GM19395 (cell line): ENCODE measurements at regions not wholly inside any gene's neighbourhood (a gene's known extent, or its start where the extent isn't known, plus 50 kb on each side); places are given as distances from the start of the nearest gene placed in this dataset.

Experiments used
- ATAC-seq: cut with Tn5 transposase; IDR thresholded peaks from one replicate; pipeline ENCODE4 v1.9.1; 2021; ENCODE audit warnings: mild to moderate bottlenecking, moderate library complexity; ENCODE audit not compliant: unreplicated experiment

DNA sequence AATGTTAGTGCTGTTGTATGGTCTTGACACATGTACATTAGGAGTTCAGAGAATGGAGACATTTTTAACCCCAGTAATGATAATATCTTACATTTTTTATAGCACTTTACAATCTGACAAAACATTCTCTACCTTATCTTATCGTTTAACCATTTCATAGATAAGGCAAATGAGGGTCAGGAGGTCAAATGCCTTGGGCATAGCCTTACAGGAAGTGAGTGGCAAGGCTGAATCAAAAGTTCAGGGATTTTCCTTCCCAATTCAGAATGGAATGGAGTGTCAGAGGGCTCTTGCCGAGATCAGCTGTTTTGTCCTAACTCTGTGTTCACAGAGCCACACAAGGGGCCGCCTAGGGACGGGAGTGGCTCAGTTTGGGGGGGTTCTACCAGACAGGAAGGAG is 57.6 kb upstream of the AK4 start:
- no peak for ATAC-seq

DNA sequence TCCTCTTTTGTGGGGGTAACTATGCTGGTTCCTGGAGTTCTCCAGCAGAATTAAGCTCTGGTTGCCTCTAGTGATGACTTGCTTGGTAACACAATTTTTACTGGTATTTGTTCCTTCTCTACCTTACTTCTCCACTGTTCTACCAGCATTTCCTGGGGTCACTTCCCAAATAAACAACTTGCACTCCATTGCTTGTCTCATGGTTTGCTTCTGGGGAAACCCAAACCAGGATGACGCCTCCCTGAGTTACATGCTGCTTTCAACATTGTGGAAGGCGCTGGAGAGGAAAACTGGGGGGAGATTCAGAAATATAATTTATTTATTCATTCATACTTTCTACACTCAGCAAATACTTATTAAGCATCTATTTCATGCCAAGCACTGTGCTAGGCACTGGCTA is 55.3 kb upstream of the AK4 start:
- no peak for ATAC-seq

DNA sequence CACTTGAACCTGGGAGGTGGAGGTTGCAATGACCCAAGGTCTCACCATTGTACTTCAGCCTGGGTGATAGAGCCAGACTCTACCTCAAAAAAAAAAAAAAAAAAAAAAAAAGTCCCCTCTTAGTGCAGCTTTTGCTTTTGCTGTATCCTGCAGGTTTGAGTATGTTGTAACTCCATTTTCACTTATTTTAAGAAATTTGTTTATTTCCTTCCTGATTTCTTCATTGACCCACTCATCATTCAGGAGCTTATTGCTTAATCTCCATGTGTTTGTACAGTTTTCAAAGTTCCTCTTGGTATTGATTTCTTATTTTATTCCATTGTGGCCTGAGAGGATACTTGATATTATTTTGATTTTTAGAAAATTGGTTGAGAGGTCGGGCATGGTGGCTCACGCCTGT is 50.9 kb upstream of the AK4 start:
- no peak for ATAC-seq
